MG63 (cell line): ENCODE measurements at regions not wholly inside any gene's neighbourhood (a gene's known extent, or its start where the extent isn't known, plus 50 kb on each side); places are given as distances from the start of the nearest gene placed in this dataset.

ENCODE experiments used
- DNase-seq: peaks from one replicate; pipeline ENCODE4 v3.0.0-alpha.2; 2020
- H3K27me3 ChIP-seq: fragments of 250-450 bp; sonication (Bioruptor Pico); 2 replicates; pipeline ENCODE4 v1.5.1; 2020; ENCODE audit warnings: mild to moderate bottlenecking, moderate library complexity
- H3K36me3 ChIP-seq: fragments of 250-450 bp; sonication (Bioruptor Pico); 2 replicates; pipeline ENCODE4 v1.5.1; 2020; ENCODE audit warnings: mild to moderate bottlenecking, moderate library complexity
- H3K4me3 ChIP-seq: fragments of 250-450 bp; sonication (Bioruptor Pico); 2 replicates; pipeline ENCODE4 v1.5.1; 2020; ENCODE audit warnings: mild to moderate bottlenecking, moderate library complexity
- H3K9me3 ChIP-seq: fragments of 250-450 bp; sonication (Bioruptor Pico); 2 replicates; pipeline ENCODE4 v1.5.1; 2020; ENCODE audit warnings: mild to moderate bottlenecking, moderate library complexity

DNA sequence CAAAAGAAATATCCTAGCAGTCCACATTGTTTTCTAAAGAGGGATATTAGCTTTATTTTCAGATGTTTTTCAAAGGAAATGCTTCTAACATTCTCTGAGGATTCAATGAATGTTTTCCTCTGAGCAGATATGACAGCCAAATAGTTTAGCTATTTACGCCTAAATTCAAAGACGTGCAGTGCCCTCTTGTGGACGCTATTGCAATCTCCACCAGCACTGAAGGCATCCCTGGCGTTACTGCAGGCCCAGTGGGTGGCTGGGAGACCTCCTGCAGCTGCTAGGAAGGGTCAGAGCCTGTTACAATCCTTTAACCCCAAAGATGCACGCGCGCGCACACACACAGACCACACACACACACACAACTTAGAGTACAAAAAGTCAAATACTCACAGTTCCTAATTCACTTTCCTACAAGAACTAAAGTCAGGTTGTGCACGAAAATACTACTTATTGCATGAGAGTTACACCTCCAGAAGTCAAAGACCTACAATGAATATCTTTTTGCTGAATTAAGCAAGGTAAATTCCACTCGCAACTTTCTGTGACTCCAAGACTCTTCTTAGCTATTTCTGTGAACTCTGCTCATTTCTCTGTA is 589.3 kb upstream of the TMEM132C start:
- DNase-seq: peak; percentile 63
- H3K36me3 ChIP-seq: no peaks in the 10 kb centered on the region
- no peak overlapping the region for H3K4me3 ChIP-seq
- H3K27me3 ChIP-seq: no peaks in the 10 kb centered on the region
- no peaks in the 10 kb centered on the region for H3K9me3 ChIP-seq

GRCh38 chr12:127678945-127679344 is 588.0 kb upstream of the TMEM132C start:
- no peak overlapping the region for H3K4me3 ChIP-seq

GRCh38 chr12:127680516-127680915 is 586.5 kb upstream of the TMEM132C start:
- Histone ChIP-seq H3K36me3 (no peaks in the 10 kb centered on the region), H3K4me3 (no peak overlapping the region), H3K27me3 (no peaks in the 10 kb centered on the region), H3K9me3 (no peaks in the 10 kb centered on the region)
- no peak for DNase-seq

More at GRCh38 chr12:127678945-127679344, 588.0 kb upstream of the TMEM132C start:
- DNase-seq: no peak
- H3K27me3 ChIP-seq: no peaks in the 10 kb centered on the region
- H3K36me3 ChIP-seq: no peaks in the 10 kb centered on the region
- no peaks in the 10 kb centered on the region for H3K9me3 ChIP-seq

GRCh38 chr12:127681151-127681754 is 585.7 kb upstream of the TMEM132C start:
- H3K9me3 ChIP-seq: no peaks in the 10 kb centered on the region
- no peak overlapping the region for H3K4me3 ChIP-seq
- DNase-seq: no peak
- no peaks in the 10 kb centered on the region for H3K27me3 ChIP-seq
- H3K36me3 ChIP-seq: no peaks in the 10 kb centered on the region

- no peak overlapping the region for H3K4me3 ChIP-seq
- DNase-seq: no peak
- H3K9me3 ChIP-seq: no peaks in the 10 kb centered on the region
- no peaks in the 10 kb centered on the region for H3K36me3 ChIP-seq
- H3K27me3 ChIP-seq: no peaks in the 10 kb centered on the region
Observed at GRCh38 chr12:127685491-127685890, 581.5 kb upstream of the TMEM132C start.

DNA sequence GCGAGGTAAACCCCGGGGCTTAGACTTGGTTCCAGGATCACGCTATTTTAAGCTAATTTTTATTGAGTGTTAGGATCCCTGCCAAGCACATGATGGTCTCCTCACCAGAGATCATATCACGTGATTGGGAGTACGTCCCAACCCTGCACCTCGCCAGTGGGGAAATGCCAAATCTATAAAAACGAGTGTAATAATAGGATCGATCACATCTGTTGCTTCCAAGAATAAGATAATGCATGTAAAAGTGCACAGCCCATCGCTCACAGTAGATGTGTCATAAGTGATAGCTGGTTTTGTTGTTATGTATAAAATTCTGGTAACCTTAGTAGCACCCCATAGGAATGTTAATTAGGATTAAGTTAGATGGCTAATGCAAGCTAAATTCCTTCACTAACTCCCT is 581.0 kb upstream of the TMEM132C start:
- H3K27me3 ChIP-seq: no peaks in the 10 kb centered on the region
- no peak for DNase-seq
- H3K4me3 ChIP-seq: no peak overlapping the region
- H3K9me3 ChIP-seq: no peaks in the 10 kb centered on the region
- H3K36me3 ChIP-seq: no peaks in the 10 kb centered on the region

- Histone ChIP-seq H3K27me3 (no peaks in the 10 kb centered on the region), H3K36me3 (no peaks in the 10 kb centered on the region), H3K9me3 (no peaks in the 10 kb centered on the region), H3K4me3 (no peak overlapping the region)
- DNase-seq: no peak
Observed at GRCh38 chr12:127687181-127687580, 579.8 kb upstream of the TMEM132C start.

DNA sequence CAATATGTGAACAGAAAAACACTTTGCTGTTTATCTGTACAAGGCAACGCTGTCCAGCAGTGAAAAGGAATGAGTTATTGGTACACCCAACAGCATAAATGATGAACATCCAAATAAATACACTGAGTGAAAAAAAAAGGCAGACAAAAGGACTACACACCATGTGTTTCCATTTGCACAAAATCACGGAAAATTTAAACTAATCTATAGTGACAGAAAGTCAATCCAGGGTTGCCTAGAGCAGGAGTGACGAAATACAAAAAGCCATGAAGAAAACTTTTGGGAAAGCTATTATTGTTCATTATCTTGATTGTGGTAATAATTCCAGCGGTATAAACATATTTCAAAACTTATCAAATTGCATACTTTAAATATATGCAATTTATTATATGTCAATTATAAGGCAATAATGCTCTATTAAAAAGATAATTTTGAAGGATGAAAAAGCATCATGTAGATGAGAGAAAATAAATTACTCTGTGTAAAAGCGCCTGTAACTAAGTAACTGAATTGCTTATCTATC is 578.0 kb upstream of the TMEM132C start:
- no peaks in the 10 kb centered on the region for H3K36me3 ChIP-seq
- H3K27me3 ChIP-seq: no peaks in the 10 kb centered on the region
- DNase-seq: no peak
- H3K4me3 ChIP-seq: no peak overlapping the region
- H3K9me3 ChIP-seq: no peaks in the 10 kb centered on the region

DNA sequence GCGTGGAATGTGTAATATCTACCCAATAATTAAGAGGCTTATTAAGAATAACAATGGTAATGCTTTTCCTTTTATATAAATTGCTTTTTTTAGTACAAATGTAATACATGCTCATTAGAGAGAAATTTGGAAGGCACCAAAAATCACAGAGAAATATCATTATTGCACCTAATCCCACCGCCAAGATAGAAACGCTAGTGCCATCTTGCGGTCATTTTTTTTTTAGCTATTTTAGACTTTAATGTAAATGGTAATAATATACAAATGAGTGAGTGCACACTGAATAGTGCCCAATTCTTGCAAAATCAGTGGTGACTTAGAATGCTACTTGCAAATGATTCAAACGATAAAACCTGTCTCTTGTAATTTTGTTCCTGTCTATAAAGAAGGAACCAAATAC is 576.8 kb upstream of the TMEM132C start:
- no peak for DNase-seq
- Histone ChIP-seq H3K9me3 (no peaks in the 10 kb centered on the region), H3K36me3 (no peaks in the 10 kb centered on the region), H3K27me3 (no peaks in the 10 kb centered on the region), H3K4me3 (no peak overlapping the region)

DNA sequence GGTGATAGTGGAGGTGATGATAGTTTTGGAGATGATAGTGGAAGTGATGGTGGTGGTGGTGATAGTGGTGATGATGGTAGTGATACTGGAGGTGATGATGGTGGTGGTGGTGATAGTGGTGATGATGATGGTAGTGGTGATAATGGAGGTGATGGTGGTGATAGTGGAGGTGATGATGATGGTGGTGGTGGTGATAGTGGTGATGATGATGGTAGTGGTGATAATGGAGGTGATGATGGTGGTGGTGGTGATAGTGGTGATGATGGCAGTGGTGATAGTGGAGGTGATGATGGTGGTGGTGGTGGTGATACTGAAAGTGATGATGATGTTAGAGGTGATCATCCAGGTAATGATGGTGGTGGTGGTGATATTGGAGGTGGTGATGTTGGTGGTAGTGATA is 570.0 kb upstream of the TMEM132C start:
- H3K9me3 ChIP-seq: no peaks in the 10 kb centered on the region
- no peak overlapping the region for H3K4me3 ChIP-seq
- no peaks in the 10 kb centered on the region for H3K36me3 ChIP-seq
- no peak for DNase-seq
- peaks cover 3% of the 10 kb centered on the region for H3K27me3 ChIP-seq

DNA sequence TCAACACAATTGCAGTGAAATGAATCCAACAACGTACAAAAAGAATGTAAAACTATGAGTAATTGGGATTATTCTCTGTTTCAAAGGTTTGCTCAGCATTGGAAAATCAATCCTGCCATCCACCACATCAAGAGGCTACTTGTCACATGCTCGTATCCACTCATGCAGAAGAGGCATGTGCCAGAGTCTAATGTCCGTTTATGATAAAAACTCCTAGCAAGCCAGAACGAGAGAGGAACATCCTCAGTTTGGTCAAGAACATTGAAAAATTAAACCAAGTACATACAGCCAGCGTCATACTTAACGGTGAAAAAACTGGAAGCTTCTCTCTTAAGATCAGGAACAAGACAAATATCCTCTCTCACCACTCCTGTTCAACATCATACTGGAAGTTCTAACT is 563.9 kb upstream of the TMEM132C start:
- peaks cover 6% of the 10 kb centered on the region for H3K27me3 ChIP-seq
- H3K9me3 ChIP-seq: no peaks in the 10 kb centered on the region
- H3K4me3 ChIP-seq: no peak overlapping the region
- no peak for DNase-seq
- H3K36me3 ChIP-seq: no peaks in the 10 kb centered on the region

- Histone ChIP-seq H3K9me3 (no peaks in the 10 kb centered on the region), H3K36me3 (no peaks in the 10 kb centered on the region), H3K4me3 (no peak overlapping the region), H3K27me3 (no peaks in the 10 kb centered on the region)
- DNase-seq: no peak
Observed at GRCh38 chr12:127711108-127711507, 555.9 kb upstream of the TMEM132C start.

DNA sequence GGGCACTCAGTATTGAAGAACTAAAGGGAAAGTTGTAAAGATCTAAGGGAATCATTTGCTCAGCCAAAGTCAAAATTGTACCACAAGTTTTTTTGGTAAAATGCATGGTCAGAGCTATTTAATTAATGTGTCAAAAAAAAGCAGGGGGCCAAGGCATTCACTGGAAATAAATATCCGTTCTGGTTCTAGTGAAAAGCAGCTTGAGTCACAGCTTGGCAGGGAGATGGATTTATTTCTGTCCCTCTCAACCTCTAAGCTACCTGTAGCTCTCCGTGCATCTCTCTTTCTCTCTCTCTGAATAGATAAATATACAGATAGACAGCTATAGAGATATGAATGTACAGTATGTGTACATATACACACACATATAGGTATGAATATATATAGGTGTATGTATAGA is 554.4 kb upstream of the TMEM132C start:
- no peak for DNase-seq
- no peaks in the 10 kb centered on the region for H3K9me3 ChIP-seq
- no peaks in the 10 kb centered on the region for H3K27me3 ChIP-seq
- H3K4me3 ChIP-seq: no peak overlapping the region
- H3K36me3 ChIP-seq: no peaks in the 10 kb centered on the region

GRCh38 chr12:127716166-127716565 is 550.8 kb upstream of the TMEM132C start:
- Histone ChIP-seq H3K27me3 (no peaks in the 10 kb centered on the region), H3K4me3 (no peak overlapping the region), H3K36me3 (no peaks in the 10 kb centered on the region), H3K9me3 (no peaks in the 10 kb centered on the region)
- DNase-seq: no peak

GRCh38 chr12:127717278-127717677 is 549.7 kb upstream of the TMEM132C start:
- Histone ChIP-seq H3K27me3 (no peaks in the 10 kb centered on the region), H3K36me3 (no peaks in the 10 kb centered on the region), H3K9me3 (no peaks in the 10 kb centered on the region), H3K4me3 (no peak overlapping the region)
- peak; percentile 13 for DNase-seq

- Histone ChIP-seq H3K36me3 (no peaks in the 10 kb centered on the region), H3K4me3 (no peak overlapping the region), H3K27me3 (no peaks in the 10 kb centered on the region), H3K9me3 (no peaks in the 10 kb centered on the region)
- no peak for DNase-seq
Observed at GRCh38 chr12:127720334-127720733, 546.6 kb upstream of the TMEM132C start.

GRCh38 chr12:127722611-127723010 is 544.4 kb upstream of the TMEM132C start:
- Histone ChIP-seq H3K36me3 (no peaks in the 10 kb centered on the region), H3K27me3 (no peaks in the 10 kb centered on the region), H3K4me3 (no peak overlapping the region), H3K9me3 (no peaks in the 10 kb centered on the region)
- DNase-seq: no peak

DNA sequence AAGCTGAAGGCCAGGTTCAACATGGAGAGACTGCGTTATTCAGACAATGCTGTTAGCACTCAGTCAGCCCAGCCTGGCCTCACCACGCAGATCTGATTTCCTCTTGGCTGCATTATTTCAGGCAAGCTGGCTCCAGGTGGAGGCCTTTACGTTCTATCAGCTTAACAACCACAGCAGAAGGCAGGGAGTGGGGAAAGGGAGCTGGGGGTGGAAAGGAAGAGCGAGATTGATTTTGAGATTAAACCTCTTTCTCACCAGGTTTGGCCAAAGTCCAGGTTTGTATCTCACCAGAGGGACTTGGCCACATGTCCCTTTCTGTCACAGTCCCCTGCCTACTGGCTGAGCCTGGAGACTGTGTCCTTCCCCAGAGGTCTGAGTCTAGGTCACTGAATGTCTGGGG is 543.7 kb upstream of the TMEM132C start:
- Histone ChIP-seq H3K9me3 (no peaks in the 10 kb centered on the region), H3K4me3 (no peak overlapping the region), H3K27me3 (no peaks in the 10 kb centered on the region), H3K36me3 (no peaks in the 10 kb centered on the region)
- DNase-seq: no peak
